Globus pallidus (tissue), 1 donor: ENCODE measurements at regions not wholly inside any gene's neighbourhood (a gene's known extent, or its start where the extent isn't known, plus 50 kb on each side); places are given as distances from the start of the nearest gene placed in this dataset.

Experiments used
- DNase-seq: peaks from one replicate; pipeline ENCODE4 v3.0.0-alpha.2; 2015; ENCODE audit warnings: low spot score

DNA sequence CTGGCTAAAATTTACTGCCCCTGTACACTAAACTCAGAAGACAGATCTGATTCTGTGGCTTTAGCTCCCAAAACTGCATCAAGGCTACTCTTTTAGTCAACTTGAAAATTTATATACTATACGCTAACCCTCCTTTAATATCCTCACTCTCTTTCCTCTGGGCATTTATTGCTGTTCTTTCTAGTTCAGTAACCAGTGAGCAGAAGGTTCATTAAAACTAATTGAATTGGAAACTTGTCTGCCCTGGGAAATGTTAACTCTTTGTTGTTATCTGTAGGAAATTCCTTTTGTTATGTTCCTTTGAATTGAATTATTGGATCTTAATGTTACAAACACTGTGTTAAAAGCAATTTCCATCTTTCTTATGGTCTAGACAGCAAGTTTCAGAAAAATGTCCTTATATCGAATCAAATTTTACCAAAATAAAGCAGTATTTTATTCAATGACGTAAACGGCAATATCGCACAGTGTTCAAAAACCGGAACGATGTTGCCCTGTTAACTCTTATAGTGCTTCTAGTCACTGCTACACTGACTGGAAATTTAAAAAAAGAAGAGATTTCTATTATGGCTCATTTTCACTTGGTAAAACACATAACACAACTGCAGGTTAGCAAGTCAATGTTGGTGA is 168.3 kb downstream of the NR4A2 start:
- no peak for DNase-seq

DNA sequence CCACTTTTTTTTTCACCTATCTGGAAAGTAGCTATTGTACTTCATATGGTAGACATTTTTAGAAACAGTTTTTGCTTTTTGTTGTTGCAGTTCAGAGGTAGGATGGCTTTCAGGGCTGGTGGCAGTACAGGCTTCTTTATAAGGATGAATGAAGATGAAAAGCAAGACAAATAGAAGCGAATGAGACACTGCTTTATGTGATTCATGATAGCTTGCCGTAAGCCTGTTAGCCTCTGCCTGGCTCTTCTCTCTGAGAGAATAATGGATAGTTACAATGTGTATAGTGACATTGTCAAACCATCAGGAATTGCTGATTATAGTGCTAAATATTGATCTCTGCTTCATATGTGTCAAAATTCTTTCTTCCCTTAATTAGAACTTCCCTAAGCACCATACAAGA is 173.7 kb downstream of the NR4A2 start:
- no peak for DNase-seq

DNA sequence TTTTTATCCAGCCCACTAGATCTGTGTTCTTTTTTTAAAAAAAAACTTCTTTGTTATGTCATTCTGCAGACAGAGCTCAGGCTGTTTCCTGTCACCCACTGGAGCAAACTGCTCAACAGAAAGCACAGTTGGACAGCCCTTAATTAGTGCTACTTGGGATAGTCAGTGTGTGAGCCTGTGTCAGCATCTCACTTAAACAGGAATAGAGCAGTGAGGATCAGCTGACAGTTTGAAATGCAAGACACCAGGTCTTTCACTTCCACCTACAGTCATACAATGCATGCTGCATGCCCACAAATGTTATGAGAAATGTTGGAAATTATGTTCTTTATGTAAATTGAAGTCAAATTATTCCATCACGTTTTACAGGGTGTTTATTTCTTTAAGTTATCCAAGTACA is 174.9 kb downstream of the NR4A2 start:
- DNase-seq = no peak

DNA sequence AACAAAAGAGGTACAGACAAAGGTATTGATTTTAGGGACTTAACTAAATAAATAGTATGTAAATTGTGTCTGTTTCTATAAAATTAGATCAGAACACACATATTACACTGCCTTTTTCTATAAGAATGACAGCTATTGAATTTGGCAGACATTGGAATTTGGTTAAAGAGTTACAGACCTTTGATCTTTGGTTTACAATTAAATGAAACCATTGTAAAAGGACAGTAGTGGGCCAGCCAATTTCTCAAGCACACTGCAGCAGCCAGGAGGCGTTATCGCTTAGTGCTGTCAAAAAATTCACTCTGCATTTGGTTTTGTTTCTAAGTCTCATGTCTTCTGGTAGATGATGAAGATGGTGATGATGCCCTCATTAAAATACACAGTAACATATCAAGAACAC is 175.9 kb downstream of the NR4A2 start:
- DNase-seq = no peak

- DNase-seq = no peak
Observed at GRCh38 chr2:156155319-156155718, 177.2 kb downstream of the NR4A2 start.

DNA sequence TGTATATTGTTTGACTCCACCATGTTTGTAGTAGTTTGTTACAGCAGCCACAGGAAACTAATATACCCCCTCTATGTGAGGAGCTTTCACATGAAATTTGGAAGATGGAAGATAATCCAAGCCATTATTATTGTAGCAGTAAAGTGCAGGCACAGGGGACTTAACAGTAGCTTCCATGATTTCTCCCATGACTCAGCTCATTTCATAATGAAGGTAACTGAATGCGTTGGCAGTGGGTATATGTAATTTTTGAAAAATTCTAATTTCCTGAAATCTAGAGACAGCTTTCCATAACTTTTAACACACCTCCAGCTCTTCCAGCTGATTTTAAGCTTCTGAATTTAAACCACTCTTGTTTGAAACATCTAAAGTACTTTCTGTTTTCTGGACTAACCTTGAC is 181.2 kb downstream of the NR4A2 start:
- no peak for DNase-seq

DNA sequence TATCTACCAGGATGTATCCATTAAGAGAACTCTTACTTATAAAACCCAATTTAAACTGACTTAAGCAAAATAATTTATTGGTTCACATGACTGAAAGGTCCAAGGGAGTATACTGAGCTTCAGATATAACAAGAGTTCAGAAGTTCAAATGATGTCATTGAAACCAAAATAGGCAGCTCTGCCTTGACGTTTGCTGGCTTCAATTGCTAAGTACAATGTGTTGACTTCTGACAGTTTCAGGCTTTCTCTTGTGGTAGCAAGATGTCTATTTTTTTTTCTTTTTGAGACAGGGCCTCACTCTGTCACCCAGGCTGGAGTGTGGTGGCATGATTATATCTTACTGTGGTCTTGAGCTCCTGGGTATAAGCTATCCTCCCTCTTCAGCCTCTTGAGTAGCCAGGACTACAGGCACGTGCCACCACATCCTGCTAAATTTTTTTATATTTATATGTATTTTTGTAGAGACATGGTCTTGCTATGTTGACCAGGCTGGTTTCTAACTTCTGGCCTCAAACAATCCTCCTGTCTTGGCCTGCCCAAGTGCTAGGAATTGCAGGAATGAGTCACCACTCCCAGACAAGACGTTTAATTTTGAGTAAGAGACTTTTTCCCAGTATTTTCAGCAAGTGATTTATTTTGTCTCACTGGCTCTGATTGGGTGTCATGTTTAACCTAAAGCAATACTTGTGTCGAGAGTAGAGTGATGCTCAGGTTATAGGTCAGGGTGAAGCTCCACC is 184.8 kb downstream of the NR4A2 start:
- DNase-seq = no peak

DNA sequence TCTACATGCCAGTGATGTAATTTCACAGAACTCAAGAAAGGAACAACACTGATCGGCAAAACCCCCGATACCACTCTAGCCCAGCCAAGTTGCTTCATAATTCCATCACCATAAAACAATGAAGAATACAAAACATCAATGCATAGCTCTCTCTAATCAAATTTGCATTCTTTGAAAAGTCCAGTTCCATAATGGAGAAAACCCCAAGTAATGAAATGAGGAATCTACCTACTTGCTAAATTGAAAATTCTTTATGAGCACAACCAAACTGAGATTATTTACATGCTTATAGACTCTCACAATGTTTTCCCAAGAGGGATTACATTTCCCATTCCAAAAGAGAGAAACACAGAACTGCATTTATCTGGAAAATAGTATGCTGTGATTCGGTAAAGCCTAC is 186.5 kb downstream of the NR4A2 start:
- DNase-seq = no peak

- DNase-seq = no peak
Observed at GRCh38 chr2:156145469-156145868, 187.1 kb downstream of the NR4A2 start.

GRCh38 chr2:156136566-156136965 is 196.0 kb downstream of the NR4A2 start:
- DNase-seq = no peak

DNA sequence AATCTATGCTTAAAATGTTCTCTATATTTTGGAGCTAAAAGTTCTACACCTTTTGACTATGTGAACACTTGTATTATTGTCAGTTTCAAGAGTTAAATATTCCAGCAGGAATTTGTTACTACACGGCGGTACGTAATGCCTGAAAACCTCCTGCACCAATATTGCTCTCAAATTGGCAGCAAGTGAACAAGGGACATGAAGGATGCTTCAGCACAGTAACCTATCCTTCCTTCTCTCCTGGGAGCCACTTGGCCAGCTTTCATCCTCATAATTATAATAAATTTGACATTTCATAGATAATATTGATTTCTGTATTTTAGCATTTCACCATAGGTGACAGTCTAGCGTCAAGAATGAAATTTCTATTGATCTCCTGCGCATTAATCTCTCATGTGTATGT is 197.6 kb downstream of the NR4A2 start:
- no peak for DNase-seq

DNA sequence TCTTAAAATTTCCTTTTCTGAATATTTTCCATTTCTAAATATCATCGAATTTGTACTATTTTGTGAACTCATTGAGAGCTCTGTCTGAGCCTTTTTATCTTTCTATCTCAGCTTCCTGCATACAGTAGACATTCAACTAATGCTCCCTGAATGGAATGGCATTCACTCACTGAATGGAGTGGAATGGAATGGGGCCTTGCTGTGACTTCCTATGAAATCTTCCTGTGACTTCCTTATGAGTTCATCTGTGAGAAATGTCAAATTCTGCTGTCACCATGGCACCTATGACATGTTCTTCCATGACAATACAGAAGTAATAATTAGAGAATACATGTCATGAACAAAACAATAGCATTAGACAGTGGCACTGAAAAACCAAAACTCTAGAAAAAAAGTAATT is 199.6 kb downstream of the NR4A2 start:
- no peak for DNase-seq

GRCh38 chr2:156132130-156132529 is 200.4 kb downstream of the NR4A2 start:
- no peak for DNase-seq

- no peak for DNase-seq
Observed at GRCh38 chr2:156129227-156129626, 203.3 kb downstream of the NR4A2 start.

DNA sequence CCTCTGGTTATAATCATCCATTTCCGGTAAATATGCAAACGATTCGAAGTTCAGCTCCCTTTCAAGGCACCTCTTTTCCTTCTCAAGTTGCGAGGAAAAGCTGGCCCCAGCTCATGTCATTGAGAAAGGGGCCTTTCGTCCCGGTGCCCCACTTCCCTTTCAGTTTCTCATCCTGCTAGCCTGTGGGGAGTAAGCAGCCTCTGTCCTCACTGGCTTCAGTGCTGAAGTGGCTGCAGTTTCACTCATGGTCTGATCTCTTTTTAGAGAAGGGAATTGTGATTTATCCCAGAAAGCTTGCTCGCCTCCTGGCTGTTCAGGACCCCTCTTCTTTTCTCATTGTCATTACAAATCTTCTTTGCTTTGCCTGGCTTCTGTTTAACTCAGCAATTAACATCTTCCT is 207.5 kb downstream of the NR4A2 start:
- no peak for DNase-seq

GRCh38 chr2:156124458-156124857 is 208.1 kb downstream of the NR4A2 start:
- DNase-seq = no peak

DNA sequence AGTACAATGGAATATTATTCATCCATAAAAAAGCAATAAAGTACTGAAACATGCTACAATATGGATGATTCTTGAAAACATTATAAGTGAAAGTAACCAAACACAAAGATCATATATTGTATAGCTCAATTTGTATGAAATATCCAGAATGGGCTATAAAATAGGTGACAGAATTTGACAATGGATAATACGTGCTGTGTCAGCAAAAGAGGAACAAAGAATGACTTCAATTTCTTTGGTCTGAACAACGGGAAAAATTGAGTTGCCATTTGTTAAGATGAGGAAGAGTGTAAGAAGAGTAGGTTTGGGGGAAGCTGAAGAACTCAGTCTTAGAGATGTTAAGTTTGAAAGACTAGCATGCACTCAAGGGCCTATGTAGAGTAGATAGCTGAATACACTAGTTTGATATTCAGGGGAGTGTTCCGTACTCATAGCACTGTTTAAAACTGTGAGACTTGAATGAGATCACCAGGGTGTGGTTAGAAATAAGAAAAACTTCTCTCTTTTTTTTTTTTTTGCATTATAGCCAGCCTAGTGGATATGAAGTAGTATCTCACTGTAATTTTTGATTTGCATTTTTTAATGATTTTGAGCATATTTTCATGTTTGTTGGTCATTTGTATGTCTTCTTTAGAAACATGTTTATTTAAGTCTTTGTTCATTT is 213.6 kb downstream of the NR4A2 start:
- no peak for DNase-seq

GRCh38 chr2:156116113-156116512 is 216.4 kb downstream of the NR4A2 start:
- DNase-seq = no peak

- DNase-seq = no peak
Observed at GRCh38 chr2:156115338-156115737, 217.2 kb downstream of the NR4A2 start.

DNA sequence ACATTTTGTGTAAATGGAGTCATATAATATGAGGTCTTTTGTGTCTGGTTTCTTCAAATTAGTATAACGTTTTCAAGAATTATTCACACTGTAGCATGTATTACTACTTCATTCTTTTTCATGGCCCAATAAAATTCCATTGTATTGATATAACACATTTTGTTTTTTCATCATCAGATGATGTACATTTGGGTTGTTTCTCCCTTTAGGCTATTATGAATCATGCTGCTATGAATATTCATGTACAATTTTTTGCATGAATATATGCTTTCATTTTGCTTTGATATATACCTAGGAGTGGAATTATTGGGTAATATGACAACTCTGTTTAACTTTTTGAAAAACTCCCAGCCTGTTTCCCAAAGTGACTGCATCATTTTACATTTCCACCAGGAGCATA is 220.2 kb downstream of the NR4A2 start:
- no peak for DNase-seq

GRCh38 chr2:156110890-156111289 is 221.6 kb downstream of the NR4A2 start:
- no peak for DNase-seq

GRCh38 chr2:156099382-156099781 is 233.1 kb downstream of the NR4A2 start:
- no peak for DNase-seq

DNA sequence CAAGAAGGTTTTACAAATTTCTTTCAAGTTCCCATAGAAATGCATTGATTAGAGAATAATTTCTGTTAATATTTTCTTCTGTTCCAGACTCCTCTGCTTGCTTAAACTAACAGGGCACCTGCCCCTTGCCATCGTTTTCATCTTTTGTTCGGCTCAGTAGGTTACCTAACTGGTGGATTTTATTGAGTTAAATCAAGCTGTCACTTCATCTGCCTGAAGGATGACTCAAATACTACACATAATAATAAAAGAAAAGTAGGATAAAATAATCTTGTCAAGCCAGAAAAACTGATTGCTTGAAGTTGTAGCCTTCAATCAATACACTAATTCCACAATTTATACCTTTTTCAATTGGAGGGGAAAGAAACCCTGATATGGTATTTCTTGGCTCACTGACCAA is 234.0 kb downstream of the NR4A2 start:
- no peak for DNase-seq

GRCh38 chr2:156088587-156088986 is 243.9 kb downstream of the NR4A2 start:
- no peak for DNase-seq
